Dermis microvascular lymphatic vessel endothelial cell (primary cell): ENCODE measurements at regions not wholly inside any gene's neighbourhood (a gene's known extent, or its start where the extent isn't known, plus 50 kb on each side); places are given as distances from the start of the nearest gene placed in this dataset.

Experiments
- DNase-seq, 2 donors: peaks; one replicate each; pipeline versions ENCODE4 v3.0.0 to v3.0.0-alpha.2; 2010; ENCODE audit warnings: low read depth in 2 of 2

DNA sequence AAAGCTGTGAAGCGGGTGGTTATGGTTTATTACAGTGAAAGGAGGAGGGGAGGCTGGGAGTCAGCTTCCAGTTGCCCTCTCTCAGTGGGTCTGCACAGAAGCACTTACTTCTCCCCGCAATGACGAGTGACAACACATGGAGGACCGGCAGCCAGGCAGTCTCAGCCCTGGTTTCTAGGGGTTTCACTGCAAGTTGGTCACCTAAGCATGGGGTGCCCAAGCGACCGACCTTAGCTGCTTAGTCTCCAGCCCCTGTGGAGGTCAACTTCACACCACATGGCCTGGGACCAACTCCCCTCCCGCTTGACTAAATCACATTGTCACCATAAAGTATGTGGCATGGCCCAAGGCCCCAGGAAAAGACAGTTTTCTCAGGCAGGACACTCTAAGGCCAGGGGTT is 99.9 kb upstream of the ZNF32 start:
- no peak for DNase-seq

DNA sequence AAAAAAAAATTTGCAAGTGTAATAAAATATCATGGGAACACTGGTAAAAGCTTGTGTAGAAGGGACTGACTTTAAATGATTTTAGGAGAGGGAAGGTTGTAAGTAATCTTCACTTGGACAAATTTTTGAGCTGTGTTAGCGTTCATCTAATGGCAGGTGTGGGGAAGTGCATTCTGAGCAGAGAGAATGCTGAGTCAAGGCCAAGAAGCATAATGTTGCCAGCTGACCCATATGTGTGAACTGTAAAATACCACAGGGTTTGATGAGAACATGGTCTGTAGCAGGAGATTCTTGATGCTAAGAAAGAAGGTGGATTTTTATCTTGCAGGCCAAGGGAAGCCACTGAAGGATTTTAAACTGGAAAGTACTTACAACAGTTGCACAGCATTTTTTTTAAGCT is 98.2 kb upstream of the ZNF32 start:
- DNase-seq = no peak

- no peak for DNase-seq
These were observed 90.5 kb upstream of the ZNF32 start for GRCh38 chr10:43739161-43739560.

DNA sequence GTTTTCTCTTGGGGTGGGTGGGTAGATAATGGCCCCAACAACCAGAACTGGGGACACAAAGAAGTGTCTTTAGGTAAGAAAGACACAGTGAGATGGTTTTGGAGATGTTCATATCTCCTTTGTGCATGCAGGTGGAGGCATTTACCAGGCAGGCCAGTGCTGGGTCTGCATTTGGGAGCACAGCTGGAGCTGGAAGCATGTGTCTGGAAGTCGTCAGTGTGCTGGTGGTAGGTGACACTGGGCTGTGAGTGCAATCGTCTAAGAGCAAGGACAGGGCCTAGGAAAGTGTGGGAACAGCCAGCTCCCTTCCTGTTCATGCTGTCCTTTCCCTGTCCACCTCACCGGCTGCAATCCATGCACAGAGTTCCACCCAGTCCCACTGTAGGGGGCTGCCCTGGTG is 88.3 kb upstream of the ZNF32 start:
- no peak for DNase-seq

DNA sequence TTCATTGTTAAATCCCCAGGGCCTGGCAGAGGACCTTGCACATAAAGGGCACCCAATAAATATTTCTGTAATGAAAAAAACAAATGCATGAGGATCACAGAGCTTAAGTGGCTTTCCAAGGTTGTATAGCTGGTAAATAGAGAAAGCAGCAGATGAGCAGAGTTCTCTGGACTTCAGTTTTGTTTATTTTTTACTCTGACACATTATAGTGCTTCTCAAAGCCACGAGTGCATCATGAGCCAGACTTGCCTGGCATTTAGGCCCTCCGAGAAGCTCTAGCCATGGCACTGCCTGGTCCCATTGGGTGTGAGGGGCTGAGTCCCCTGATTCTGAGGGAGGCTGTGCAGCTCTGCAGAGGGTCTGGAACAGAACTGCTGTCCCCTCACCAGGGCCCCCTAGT is 87.2 kb upstream of the ZNF32 start:
- no peak for DNase-seq

DNA sequence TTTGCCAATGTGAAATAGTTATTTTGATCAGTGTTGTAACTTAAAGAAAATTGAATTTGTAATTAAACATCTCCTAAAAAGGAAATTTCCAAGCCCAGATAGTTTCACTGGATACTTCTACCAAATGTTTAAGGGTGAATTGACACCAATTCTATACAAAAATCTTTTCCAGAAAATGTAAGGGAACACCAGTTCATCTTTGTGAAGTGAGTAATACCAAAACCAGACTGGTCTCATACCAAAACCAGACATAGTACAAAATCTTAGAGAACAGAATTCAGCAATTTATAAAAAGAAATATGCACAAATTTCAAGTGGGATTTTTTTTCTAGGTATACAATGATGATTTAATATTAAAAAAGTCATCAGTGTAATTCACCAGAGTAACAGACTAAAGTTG is 86.0 kb upstream of the ZNF32 start:
- DNase-seq = no peak

DNA sequence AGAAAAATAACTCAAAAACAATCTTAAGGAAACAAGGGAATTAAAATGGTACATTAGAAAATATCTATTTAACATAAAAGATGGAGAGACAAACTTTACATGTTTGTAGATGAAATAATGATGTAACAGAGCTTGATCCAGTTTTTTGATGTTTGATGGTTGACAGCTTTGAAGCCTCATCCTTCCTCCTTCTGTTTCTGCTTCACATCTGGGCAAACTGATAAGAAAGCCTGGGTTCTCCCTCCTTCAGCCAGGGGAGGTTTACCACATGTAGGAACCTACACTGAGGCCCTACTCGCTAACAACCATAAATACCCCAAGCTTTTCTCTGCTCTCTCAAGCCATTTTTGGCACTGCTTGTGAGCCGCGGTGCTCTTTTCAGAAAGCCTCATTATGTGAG is 82.8 kb upstream of the ZNF32 start:
- DNase-seq = no peak

- DNase-seq = no peak
These were observed 79.7 kb upstream of the ZNF32 start for GRCh38 chr10:43728425-43728824.

DNA sequence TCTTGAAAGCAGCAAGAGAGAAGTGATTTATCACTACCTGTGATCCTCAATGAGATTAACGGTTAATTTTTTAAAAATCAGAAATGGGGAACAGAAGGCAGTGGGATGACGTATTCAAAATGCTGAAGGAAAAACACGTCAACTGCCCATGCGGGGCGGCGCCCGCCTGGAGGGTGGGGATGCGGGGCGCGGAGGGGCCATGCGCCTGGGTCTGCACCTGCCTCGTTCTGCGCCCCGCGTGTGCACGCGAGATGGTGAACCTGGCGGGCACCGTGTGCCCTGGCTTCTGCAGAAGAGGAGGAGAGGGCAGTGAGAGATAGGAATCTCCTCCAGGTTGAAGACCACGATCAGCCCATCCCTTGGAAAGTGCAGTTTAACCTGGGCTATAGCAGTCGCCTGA is 79.3 kb upstream of the ZNF32 start:
- no peak for DNase-seq

DNA sequence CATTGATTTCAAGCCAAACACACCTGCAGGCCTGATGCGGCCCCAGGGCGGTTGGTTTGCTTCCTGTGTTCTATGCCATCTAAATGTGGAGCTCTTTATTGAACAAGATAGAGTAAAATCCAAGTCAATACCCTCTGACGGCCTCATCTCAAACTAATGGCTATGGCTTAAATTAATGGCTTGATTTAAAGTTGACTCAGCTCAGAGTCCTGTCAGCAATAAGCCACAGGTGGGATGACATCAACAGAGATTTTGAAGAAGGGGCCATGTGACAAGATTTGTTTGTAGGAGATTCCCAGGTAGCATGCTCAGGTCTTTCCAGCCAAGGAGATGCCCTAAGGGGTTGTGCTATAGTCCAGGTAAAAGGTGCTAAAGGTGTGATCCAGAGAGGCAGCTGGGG is 66.7 kb upstream of the ZNF32 start:
- no peak for DNase-seq

DNA sequence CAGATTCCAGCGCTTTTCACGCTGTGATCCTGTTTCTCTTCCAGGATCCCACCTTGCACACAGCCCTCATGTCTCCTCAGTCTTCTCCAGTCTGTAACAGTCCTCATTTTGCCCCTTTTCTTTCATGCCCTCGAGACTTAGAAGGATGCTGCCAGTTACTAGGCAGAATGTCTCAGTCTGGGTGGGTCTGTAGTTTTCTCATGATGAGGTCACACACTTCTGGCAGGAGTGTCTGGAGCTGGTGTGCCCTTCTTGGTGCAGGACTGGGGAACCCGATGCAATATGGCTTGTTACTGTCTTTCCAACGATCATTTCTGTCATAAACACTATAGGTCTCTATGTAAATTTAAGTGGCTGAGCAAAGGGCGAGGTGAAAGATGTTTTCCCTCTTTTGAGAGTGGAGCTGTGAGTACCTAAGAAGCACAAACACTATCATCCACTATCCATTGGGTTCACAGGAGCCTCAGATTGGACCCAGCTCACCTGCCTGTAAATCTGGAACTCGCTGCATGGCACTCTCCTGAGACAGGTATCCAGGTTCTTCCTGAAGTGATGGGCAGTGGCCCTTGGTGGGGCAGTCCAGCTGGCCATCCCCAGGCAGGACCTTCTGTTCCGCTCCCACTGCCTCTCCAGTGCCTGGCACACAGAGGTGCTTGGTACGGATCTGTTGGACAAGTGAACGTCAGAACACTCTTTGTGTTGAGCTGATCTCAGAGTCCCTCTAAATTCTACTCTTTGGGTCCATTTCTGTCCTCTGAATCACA is 64.3 kb upstream of the ZNF32 start:
- no peak for DNase-seq

GRCh38 chr10:43710772-43711471 is 62.2 kb upstream of the ZNF32 start:
- DNase-seq = no peak

- DNase-seq = no peak
These were observed 59.6 kb upstream of the ZNF32 start for GRCh38 chr10:43708262-43708661.

GRCh38 chr10:43707770-43708169 is 59.1 kb upstream of the ZNF32 start:
- peak; percentile 31 to 86 for DNase-seq

- DNase-seq = no peak
These were observed 57.5 kb upstream of the ZNF32 start for GRCh38 chr10:43706166-43706565.

- DNase-seq = no peak
These were observed 54.6 kb upstream of the ZNF32 start for GRCh38 chr10:43703286-43703685.

DNA sequence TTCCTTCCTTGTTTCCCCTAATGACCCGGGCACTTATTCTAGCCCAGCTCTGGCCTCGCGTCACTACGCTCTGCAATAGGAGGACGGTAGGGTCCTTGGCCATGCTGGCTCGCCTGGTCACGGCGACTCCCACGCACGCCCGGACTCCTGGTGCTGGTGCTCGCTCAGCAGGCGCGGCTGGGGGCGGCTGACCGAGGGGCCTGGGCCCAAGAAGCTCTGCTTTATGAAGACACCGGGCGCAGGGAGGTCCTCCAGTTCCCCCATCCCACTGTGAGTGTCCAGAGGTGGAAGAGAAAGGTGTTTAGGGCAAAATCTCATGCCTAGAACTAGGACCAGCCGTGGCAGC is 54.2 kb upstream of the ZNF32 start:
- DNase-seq = no peak

- no peak for DNase-seq
These were observed 53.7 kb upstream of the ZNF32 start for GRCh38 chr10:43702213-43702935.

GRCh38 chr10:43701295-43701694 is 52.6 kb upstream of the ZNF32 start:
- no peak for DNase-seq

GRCh38 chr10:43700306-43700705 is 51.6 kb upstream of the ZNF32 start:
- no peak for DNase-seq

DNA sequence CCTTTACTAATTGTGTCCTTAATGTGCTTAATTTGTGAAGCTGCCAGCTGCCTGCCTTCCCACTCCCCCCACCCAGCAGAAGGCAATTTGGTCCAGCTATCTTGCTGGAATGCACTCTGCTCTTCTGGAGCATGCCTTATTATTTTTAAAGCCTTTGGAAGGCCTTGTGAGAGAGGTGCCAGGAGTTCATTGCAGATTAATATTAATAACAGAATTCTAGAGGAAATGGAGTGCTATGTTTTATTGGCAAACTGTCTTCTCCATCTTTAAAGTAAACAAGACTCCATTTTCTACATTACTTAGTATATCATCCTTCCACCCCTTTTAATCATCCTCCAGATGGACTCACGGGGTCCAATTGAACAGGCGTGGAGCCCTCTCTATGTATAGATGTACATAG is 50.8 kb upstream of the ZNF32 start:
- DNase-seq = no peak
